ENCODE measurements at regions not wholly inside any gene's neighbourhood (a gene's known extent, or its start where the extent isn't known, plus 50 kb on each side); places are given as distances from the start of the nearest gene placed in this dataset.

- H3K9me3 Mint-ChIP-seq (ENCODE audit: low read depth), result no peaks in the 10 kb centered on the region
- H3K4me3 Mint-ChIP-seq (ENCODE audit: unreplicated experiment), result no peak overlapping the region
- no peak for DNase-seq (ENCODE audit: low spot score)
- no peaks in the 10 kb centered on the region for H3K36me3 Mint-ChIP-seq (ENCODE audit: low read depth)
- H3K27me3 Mint-ChIP-seq (ENCODE audit: low read depth), result no peaks in the 10 kb centered on the region
- no peak for TF ChIP-seq CTCF (IDR thresholded peaks at IDR 0.05)
- no peak overlapping the region for H3K27ac Mint-ChIP-seq (ENCODE audit: unreplicated experiment)
- H3K4me1 Mint-ChIP-seq (ENCODE audit: low read depth), result no peaks in the 10 kb centered on the region
Observed at GRCh38 chr10:64303566-64303965, 782.4 kb downstream of the REEP3 start.

GRCh38 chr10:64306729-64307327 is 785.6 kb downstream of the REEP3 start:
- peaks cover 8% of the 10 kb centered on the region for H3K4me1 Mint-ChIP-seq (ENCODE audit: low read depth)
- H3K27ac Mint-ChIP-seq (ENCODE audit: unreplicated experiment), result no peak overlapping the region
- no peak overlapping the region for H3K4me3 Mint-ChIP-seq (ENCODE audit: unreplicated experiment)
- no peak for TF ChIP-seq CTCF (IDR thresholded peaks at IDR 0.05)
- H3K27me3 Mint-ChIP-seq (ENCODE audit: low read depth), result no peaks in the 10 kb centered on the region
- no peaks in the 10 kb centered on the region for H3K36me3 Mint-ChIP-seq (ENCODE audit: low read depth)
- no peaks in the 10 kb centered on the region for H3K9me3 Mint-ChIP-seq (ENCODE audit: low read depth)
- DNase-seq (ENCODE audit: low spot score), result no peak

DNA sequence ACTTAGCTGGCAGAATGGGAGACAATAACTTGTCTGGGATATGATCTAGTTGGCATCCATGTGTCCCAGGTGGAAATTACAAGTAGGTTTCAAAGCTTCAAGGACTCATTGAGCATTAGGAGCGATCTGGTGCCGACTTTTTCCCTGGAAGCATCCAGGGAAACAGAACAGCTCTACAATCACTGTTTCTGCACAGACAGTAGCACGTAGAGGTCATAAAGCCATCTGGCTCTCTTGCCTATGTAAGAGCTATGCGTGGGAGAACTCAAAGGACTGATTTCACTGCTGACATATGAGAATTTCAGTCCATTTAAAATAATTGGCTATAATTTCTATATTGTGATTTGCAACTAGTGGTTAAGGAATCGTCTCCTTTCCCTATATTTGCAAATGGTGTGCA is 791.7 kb downstream of the REEP3 start:
- Mint-ChIP-seq H3K27ac (ENCODE audit: unreplicated experiment) (no peak overlapping the region), H3K36me3 (ENCODE audit: low read depth) (no peaks in the 10 kb centered on the region), H3K27me3 (ENCODE audit: low read depth) (no peaks in the 10 kb centered on the region), H3K4me1 (ENCODE audit: low read depth) (peaks cover 8% of the 10 kb centered on the region), H3K4me3 (ENCODE audit: unreplicated experiment) (no peak overlapping the region), H3K9me3 (ENCODE audit: low read depth) (no peaks in the 10 kb centered on the region)
- DNase-seq (ENCODE audit: low spot score), result no peak
- no peak for TF ChIP-seq CTCF (IDR thresholded peaks at IDR 0.05)

- Mint-ChIP-seq H3K27me3 (ENCODE audit: low read depth) (no peaks in the 10 kb centered on the region), H3K36me3 (ENCODE audit: low read depth) (no peaks in the 10 kb centered on the region), H3K27ac (ENCODE audit: unreplicated experiment) (no peak overlapping the region), H3K4me1 (ENCODE audit: low read depth) (peaks cover 8% of the 10 kb centered on the region), H3K9me3 (ENCODE audit: low read depth) (no peaks in the 10 kb centered on the region), H3K4me3 (ENCODE audit: unreplicated experiment) (no peak overlapping the region)
- no peak for TF ChIP-seq CTCF (IDR thresholded peaks at IDR 0.05)
- DNase-seq (ENCODE audit: low spot score), result no peak
Observed at GRCh38 chr10:64313967-64314366, 792.8 kb downstream of the REEP3 start.

- Mint-ChIP-seq H3K4me1 (ENCODE audit: low read depth) (no peaks in the 10 kb centered on the region), H3K4me3 (ENCODE audit: unreplicated experiment) (no peak overlapping the region), H3K36me3 (ENCODE audit: low read depth) (no peaks in the 10 kb centered on the region), H3K27me3 (ENCODE audit: low read depth) (no peaks in the 10 kb centered on the region), H3K9me3 (ENCODE audit: low read depth) (no peaks in the 10 kb centered on the region), H3K27ac (ENCODE audit: unreplicated experiment) (no peak overlapping the region)
- DNase-seq (ENCODE audit: low spot score), result no peak
- no peak for TF ChIP-seq CTCF (IDR thresholded peaks at IDR 0.05)
Observed at GRCh38 chr10:64316416-64316815, 795.2 kb downstream of the REEP3 start.
